ENCODE measurements at regions not wholly inside any gene's neighbourhood (a gene's known extent, or its start where the extent isn't known, plus 50 kb on each side); places are given as distances from the start of the nearest gene placed in this dataset.
A peak's percentile ranks its signal among the peaks of the same experiment; 100 is the strongest.
"Not testable (repeated sequence)": the region's sequence is repeated elsewhere in the genome, so short reads cannot be mapped to it uniquely, and the experiment has no call there.

DNA sequence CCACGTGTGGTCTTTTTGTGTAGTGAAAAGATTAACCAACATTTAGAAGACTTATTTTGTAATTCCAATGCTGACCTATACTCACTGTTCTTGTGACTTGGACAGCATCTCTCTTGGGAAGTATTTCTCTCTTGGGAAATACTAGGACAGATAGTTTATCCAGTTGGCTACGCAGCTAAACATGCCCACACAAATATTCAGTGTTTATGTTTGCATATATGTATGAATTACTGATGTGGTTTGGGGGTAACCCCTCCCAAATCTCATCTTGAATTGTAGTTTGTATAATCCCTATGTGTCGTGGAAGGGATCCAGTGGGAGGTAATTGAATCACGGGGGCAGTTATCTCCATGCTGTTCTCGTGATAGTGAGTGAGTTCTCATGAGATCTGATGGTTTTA lies 2062.3 kb upstream of the CELF4 start:
- DNase-seq (ENCODE audit: low read depth, low spot score): no peak

GRCh38 chr18:39624961-39625360 lies 2059.4 kb upstream of the CELF4 start:
- DNase-seq (ENCODE audit: low read depth, low spot score): no peak

DNA sequence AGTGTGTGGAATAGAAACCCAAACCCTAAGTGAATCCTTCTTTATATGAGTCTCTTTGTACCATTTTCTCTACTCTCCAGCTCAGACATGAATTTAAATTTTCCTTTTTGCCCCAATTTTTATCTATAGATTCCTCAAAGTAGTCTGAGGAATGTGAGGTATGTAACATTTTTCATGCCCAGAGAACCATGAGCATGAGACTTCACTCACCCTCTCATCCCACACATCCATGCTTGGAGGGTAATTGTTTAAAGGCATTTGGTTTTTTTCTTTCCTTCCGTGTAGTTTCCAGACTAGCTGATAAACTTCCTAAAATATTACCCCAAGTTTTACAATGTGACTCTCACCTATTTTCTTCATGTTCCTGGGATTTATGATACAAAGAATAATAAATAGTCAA lies 2056.8 kb upstream of the CELF4 start:
- DNase-seq (ENCODE audit: low read depth, low spot score): no peak

- no peak for DNase-seq (ENCODE audit: low read depth, low spot score)
These were observed 2055.1 kb upstream of the CELF4 start for GRCh38 chr18:39620551-39621168.

DNA sequence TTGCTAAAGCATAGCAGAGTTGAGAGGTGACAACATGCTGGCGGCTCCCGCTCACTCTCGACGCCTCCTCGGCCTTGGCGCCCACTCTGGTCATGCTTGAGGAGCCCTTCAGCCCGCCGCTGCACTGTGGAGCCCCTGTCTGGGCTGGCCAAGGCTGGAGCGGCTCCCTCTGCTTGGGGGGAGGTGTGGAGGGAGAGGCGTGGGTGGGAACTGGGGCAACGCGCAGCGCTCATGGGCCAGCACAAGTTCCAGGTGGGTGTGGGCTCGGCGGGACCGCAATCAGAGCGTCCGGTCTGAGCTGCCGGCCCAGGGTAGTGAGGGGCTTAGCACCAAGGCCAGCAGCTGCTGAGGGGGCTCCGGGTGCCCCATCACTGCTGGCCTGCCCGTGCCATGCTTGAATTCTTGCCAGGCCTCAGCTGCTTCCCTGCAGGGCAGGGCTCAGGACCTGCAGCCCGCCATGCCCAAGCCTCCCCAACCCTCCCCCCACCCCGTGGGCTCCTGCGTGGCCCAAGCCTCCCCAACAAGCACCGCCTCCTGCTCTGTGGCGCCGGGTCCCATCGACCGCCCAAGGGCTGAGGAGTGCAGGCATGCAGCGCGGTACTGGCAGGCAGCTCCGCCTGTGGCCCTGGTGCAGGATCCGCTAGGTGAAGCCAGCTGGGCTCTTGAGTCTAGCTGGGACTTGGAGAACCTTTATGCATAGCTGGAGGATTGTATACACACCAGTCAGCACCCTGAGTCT lies 2052.8 kb upstream of the CELF4 start:
- no peak for DNase-seq (ENCODE audit: low read depth, low spot score)

- DNase-seq (ENCODE audit: low read depth, low spot score): peak; percentile 32
These were observed 2045.9 kb upstream of the CELF4 start for GRCh38 chr18:39611381-39612100.

- no peak for DNase-seq (ENCODE audit: low read depth, low spot score)
These were observed 2041.4 kb upstream of the CELF4 start for GRCh38 chr18:39607034-39607433.

DNA sequence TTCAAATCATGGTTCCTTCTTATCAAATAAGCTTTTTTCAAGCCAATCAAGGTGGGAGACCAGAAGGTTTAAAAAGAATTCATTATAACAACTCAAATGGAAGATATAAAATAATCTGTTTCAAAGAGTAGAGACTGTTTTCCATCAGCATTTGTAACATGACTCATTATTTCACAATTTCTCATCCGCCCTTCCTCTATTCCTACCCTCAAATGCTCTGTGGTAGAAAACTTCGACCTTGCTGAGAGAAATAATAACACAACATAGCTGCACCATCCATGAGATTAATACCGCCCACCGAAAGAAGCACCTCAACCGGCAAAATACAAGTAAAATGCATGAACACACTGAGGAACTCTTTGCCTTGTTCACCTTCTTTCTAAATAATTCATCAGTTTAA lies 2039.2 kb upstream of the CELF4 start:
- DNase-seq (ENCODE audit: low read depth, low spot score): peak; percentile 41

DNA sequence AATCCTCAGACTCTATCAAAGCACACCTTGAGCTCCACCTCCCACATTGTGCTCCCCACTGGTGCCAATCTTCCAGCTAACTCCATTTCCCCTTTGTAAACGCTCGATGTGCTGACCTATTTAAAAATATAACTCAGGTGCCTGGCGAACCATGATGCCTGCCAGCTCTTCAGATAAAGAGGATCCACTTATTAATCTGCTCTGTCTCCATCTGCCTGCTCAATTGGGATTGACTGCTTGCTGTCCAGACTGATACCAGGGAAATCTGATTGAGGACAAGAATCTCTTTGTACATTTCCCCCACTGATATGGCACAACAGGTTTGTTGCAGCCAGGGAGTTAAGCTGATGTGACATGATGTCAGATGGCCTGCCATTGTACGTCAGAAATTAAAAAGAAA lies 2036.5 kb upstream of the CELF4 start:
- DNase-seq (ENCODE audit: low read depth, low spot score): no peak

DNA sequence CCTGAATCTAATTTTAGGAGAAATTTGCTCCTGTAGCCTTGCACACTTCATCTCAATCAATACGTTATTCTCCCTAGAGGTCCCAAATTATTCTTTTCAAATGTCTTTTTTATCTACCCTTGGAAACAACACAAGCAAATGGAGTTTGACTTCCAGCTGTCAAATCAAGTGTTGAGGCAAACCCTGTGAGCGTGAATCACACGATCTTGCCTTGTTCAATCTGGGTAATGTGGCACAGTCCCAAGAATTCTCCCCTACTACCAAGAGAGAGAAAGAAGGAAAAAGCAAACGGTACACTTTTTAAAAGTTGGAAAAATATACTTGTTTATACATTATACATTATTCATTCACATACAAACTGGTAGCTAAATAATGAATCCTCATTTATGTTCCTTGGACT lies 2035.3 kb upstream of the CELF4 start:
- DNase-seq (ENCODE audit: low read depth, low spot score): no peak

DNA sequence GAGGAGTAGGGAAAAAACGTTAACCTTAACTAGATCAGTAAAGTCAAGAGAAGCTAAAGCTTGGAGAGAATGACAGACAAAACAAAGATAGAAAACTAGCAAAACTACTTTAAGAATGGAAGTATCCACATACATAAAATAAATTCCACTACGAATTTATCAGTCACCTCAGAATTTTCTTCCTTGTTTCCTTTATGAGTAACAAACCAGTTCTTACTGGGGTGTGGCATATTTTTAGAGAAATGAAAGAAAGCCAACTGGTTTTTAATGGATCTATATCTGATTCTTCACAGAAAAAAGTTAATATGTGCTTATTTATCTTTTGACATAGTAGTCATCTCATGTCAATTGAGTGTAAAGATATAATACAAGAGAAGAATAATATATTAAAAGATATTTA lies 2033.7 kb upstream of the CELF4 start:
- no peak for DNase-seq (ENCODE audit: low read depth, low spot score)

DNA sequence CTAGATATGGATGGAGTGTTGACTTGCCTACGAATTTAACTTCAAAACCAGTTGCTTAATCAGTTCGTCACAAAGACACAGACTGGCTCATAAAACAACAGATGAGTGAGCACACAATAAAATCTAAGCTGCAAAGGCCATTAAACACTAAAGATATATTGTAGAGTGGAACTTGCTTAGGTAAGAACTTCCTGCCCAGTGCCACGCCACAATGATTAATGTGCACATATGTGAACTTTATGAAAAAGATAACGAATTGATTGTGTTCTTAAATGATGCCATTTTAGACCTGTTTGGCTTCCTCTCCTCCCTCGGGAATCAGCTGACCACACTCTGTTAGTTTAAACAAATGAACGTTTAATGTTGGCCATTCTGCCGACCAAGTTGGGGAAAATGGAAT lies 2031.3 kb upstream of the CELF4 start:
- no peak for DNase-seq (ENCODE audit: low read depth, low spot score)

DNA sequence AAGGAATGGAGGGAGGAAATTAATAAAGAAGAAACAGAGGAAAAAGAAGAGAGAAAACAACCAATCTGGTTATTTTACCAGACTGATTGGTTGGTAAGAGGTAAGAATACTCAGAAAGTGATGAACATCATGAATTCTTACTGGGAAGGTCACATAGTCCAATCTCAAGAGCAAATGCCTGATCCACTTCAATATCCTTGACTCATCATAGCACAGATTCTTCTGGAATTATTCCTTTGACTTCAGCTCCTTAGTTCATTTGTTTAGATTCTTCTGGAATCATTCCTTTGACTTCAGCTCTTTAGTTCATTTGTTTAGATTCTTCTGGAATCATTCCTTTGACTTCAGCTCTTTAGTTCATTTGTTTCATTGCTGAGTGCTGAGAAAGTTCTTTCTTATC lies 2030.6 kb upstream of the CELF4 start:
- DNase-seq (ENCODE audit: low read depth, low spot score): no peak

- no peak for DNase-seq (ENCODE audit: low read depth, low spot score)
These were observed 2028.6 kb upstream of the CELF4 start for GRCh38 chr18:39594206-39594605.

DNA sequence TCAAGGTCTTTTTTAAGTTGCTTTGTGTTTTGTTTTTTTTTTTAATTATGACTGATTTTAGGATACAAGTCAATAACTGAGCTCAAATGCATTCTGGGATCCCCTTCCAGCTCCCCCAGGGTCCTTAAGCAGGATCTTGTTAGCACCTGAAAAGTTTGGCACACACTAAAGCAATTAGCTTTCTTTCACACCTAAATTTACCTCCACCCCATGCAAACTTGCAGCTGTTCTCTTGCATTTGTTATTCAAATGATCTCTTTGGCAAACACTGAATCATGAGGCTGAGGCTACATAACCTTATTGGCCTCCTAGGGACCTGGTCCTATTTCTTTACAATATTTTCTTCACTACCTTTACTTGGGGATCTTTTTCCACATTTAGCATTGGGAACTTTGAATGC lies 2026.1 kb upstream of the CELF4 start:
- no peak for DNase-seq (ENCODE audit: low read depth, low spot score)

DNA sequence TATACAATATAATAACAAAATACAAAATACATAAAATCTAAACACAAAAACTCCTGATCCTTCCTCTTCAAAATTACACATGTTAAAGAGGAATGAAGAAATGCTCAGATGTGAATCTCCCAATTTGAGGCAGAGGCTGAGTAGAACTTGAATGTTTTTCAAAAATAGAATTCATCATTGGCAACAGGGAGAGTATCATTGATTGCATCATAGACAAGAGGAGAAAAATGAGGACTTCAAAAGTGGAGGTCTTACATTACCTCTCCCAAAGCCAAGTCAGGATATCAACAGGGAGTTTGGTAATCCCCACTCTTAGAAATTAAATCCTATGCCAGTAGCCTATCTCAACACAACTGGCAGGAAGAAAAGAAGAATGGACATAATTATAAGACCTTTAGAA lies 2023.9 kb upstream of the CELF4 start:
- DNase-seq (ENCODE audit: low read depth, low spot score): no peak

- DNase-seq (ENCODE audit: low read depth, low spot score): no peak
These were observed 2022.0 kb upstream of the CELF4 start for GRCh38 chr18:39587586-39587985.

DNA sequence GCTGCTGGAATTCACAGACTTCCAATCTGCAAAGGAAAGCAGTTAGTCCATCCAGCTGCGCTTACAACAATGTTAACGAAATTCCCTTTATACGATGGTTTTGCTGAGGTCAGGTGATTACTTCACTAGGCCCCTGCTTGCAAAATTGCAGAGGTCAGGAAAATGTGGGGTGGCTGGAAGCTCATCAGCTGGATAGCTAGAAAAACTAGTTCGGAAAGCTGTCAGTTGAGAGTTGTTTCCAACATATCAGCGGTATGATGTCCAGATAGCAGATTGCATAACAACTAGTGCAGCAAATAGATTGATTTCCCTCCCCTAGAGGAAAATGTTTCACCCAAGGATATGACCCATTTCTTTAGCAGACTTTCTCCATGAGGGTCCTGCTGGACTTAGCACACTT lies 2021.1 kb upstream of the CELF4 start:
- DNase-seq (ENCODE audit: low read depth, low spot score): no peak

DNA sequence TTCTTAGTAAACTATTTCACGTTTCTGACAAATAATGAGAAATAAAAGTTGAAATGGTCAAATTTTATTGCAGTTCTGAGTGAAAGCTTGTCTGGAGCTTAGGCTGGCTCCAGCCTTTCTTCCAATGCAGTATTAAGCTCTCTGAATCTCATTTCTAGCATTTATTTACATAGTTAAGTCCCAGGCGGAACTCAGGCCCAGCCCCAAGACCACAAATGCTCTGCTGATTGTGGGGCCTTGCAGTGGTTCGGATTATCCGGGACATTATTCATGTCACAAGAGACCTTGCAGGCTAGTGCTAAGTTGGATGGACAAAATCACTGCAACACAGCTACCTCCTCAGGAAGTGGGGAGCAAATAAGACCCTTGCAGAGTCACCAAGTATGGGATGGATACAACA lies 2009.3 kb upstream of the CELF4 start:
- no peak for DNase-seq (ENCODE audit: low read depth, low spot score)

DNA sequence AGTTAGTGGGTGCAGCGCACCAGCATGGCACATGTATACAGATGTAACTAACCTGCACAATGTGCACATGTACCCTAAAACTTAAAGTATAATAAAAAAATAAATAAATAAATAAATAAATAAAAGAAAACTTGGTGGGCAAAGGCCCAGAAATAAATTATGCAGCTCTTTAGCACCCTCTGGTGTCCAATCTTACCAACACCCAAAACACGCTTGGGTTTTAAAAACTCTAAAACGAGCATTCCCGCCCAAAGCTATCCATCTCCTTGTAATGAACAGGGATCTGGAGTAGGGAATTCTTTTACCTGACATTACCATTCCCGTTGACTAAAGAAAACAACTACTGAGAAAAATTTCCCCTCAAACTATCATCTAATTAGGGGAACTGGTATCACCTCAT lies 2005.9 kb upstream of the CELF4 start:
- no peak for DNase-seq (ENCODE audit: low read depth, low spot score)

GRCh38 chr18:39565551-39566230 lies 2000.1 kb upstream of the CELF4 start:
- DNase-seq (ENCODE audit: low read depth, low spot score): not testable (repeated sequence)

- DNase-seq (ENCODE audit: low read depth, low spot score): no peak
These were observed 1999.1 kb upstream of the CELF4 start for GRCh38 chr18:39564716-39565115.

Measured in smooth muscle cell of the brain vasculature (primary cell).